ENCODE measurements at regions not wholly inside any gene's neighbourhood (a gene's known extent, or its start where the extent isn't known, plus 50 kb on each side); places are given as distances from the start of the nearest gene placed in this dataset.

DNA sequence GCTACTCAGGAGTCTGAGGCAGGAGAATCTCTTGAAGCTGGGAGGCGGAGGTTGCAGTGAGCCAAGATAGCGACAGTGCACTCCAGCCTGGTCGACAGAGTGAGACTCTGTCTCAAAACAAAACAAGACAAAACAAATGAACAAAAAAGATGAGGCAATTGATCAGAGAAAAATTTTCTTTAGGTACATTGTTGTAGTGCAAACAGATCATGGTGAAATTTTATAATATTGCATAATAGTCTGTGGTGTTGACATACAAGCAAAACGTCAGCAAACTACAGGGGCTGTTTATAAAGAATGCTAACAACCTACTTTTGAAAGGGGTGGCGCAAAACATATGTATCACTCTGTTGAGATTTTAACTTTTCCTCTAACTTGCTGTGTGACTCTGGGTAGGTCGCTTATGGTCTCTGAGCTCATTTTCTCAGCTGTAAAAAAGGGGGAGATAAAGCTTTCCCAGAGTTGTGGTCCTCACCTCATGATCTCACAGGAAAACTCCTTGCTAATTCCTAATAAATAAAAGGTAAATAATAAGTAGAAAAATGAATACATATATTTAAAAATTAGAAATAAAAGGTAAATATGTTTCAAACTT, 64.8 kb upstream of the NUP160 start (continued):
- TF ChIP-seq, protein P1, sequence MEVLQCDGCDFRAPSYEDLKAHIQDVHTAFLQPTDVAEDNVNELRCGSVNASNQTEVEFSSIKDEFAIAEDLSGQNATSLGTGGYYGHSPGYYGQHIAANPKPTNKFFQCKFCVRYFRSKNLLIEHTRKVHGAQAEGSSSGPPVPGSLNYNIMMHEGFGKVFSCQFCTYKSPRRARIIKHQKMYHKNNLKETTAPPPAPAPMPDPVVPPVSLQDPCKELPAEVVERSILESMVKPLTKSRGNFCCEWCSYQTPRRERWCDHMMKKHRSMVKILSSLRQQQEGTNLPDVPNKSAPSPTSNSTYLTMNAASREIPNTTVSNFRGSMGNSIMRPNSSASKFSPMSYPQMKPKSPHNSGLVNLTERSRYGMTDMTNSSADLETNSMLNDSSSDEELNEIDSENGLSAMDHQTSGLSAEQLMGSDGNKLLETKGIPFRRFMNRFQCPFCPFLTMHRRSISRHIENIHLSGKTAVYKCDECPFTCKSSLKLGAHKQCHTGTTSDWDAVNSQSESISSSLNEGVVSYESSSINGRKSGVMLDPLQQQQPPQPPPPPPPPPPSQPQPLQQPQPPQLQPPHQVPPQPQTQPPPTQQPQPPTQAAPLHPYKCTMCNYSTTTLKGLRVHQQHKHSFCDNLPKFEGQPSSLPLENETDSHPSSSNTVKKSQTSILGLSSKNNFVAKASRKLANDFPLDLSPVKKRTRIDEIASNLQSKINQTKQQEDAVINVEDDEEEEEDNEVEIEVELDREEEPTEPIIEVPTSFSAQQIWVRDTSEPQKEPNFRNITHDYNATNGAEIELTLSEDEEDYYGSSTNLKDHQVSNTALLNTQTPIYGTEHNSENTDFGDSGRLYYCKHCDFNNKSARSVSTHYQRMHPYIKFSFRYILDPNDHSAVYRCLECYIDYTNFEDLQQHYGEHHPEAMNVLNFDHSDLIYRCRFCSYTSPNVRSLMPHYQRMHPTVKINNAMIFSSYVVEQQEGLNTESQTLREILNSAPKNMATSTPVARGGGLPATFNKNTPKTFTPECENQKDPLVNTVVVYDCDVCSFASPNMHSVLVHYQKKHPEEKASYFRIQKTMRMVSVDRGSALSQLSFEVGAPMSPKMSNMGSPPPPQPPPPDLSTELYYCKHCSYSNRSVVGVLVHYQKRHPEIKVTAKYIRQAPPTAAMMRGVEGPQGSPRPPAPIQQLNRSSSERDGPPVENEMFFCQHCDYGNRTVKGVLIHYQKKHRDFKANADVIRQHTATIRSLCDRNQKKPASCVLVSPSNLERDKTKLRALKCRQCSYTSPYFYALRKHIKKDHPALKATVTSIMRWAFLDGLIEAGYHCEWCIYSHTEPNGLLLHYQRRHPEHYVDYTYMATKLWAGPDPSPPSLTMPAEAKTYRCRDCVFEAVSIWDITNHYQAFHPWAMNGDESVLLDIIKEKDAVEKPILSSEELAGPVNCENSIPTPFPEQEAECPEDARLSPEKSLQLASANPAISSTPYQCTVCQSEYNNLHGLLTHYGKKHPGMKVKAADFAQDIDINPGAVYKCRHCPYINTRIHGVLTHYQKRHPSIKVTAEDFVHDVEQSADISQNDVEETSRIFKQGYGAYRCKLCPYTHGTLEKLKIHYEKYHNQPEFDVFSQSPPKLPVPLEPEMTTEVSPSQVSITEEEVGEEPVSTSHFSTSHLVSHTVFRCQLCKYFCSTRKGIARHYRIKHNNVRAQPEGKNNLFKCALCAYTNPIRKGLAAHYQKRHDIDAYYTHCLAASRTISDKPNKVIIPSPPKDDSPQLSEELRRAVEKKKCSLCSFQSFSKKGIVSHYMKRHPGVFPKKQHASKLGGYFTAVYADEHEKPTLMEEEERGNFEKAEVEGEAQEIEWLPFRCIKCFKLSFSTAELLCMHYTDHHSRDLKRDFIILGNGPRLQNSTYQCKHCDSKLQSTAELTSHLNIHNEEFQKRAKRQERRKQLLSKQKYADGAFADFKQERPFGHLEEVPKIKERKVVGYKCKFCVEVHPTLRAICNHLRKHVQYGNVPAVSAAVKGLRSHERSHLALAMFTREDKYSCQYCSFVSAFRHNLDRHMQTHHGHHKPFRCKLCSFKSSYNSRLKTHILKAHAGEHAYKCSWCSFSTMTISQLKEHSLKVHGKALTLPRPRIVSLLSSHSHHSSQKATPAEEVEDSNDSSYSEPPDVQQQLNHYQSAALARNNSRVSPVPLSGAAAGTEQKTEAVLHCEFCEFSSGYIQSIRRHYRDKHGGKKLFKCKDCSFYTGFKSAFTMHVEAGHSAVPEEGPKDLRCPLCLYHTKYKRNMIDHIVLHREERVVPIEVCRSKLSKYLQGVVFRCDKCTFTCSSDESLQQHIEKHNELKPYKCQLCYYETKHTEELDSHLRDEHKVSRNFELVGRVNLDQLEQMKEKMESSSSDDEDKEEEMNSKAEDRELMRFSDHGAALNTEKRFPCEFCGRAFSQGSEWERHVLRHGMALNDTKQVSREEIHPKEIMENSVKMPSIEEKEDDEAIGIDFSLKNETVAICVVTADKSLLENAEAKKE (CRISPR knock-in tag; IDR thresholded peaks at IDR 0.05), result no peak
- TF ChIP-seq JUNB (IDR thresholded peaks at IDR 0.05; ENCODE audit: unreplicated experiment) (no peak), ZNF114 (CRISPR knock-in tag; IDR thresholded peaks at IDR 0.05) (no peak), STAT1 (IDR thresholded peaks at IDR 0.05; ENCODE audit: unreplicated experiment) (no peak), POLR2AphosphoS5 (IDR thresholded peaks at IDR 0.05; ENCODE audit: low read depth) (no peak), EZH2 (IDR thresholded peaks at IDR 0.05; ENCODE audit: low read depth, unreplicated experiment) (no peak), EZH2phosphoT487 (IDR thresholded peaks at IDR 0.05; ENCODE audit: unreplicated experiment) (no peak), ZNF331 (CRISPR knock-in tag; IDR thresholded peaks at IDR 0.05; ENCODE audit: low read depth) (no peak)
- TF ChIP-seq, protein P2, sequence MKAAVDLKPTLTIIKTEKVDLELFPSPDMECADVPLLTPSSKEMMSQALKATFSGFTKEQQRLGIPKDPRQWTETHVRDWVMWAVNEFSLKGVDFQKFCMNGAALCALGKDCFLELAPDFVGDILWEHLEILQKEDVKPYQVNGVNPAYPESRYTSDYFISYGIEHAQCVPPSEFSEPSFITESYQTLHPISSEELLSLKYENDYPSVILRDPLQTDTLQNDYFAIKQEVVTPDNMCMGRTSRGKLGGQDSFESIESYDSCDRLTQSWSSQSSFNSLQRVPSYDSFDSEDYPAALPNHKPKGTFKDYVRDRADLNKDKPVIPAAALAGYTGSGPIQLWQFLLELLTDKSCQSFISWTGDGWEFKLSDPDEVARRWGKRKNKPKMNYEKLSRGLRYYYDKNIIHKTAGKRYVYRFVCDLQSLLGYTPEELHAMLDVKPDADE (IDR thresholded peaks at IDR 0.05), result no peak
- TF ChIP-seq, protein P3, sequence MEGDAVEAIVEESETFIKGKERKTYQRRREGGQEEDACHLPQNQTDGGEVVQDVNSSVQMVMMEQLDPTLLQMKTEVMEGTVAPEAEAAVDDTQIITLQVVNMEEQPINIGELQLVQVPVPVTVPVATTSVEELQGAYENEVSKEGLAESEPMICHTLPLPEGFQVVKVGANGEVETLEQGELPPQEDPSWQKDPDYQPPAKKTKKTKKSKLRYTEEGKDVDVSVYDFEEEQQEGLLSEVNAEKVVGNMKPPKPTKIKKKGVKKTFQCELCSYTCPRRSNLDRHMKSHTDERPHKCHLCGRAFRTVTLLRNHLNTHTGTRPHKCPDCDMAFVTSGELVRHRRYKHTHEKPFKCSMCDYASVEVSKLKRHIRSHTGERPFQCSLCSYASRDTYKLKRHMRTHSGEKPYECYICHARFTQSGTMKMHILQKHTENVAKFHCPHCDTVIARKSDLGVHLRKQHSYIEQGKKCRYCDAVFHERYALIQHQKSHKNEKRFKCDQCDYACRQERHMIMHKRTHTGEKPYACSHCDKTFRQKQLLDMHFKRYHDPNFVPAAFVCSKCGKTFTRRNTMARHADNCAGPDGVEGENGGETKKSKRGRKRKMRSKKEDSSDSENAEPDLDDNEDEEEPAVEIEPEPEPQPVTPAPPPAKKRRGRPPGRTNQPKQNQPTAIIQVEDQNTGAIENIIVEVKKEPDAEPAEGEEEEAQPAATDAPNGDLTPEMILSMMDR (conservative IDR thresholded peaks at IDR 0.05; ENCODE audit: low read depth in 2 of 2), result no peak
